ENCODE measurements at regions not wholly inside any gene's neighbourhood (a gene's known extent, or its start where the extent isn't known, plus 50 kb on each side); places are given as distances from the start of the nearest gene placed in this dataset.

DNA sequence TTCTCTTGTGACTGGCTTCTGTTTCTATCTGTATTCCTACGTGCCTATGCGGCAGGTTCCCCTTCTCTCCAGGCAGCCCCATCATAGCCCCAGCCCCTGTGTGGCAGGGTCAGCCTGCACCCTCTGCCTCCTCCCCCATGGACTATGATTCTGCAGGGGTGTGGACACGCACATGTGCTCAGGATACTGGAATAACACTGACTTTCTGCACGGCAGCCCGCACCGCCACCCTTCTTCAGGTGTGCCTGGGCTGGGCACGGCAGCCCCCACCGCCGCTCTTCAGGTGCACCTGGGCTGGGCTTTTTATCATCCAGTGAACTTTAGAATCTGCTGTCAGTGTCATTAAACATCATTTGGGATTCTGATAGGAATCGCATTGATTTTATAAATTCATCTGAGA is 202.6 kb upstream of the PPP2R2D start:
- Mint-ChIP-seq H3K4me3 (no peak overlapping the region), H3K27me3 (peaks cover 0 to 28% (median 13%) of the 10 kb centered on the region in 5 donors), H3K27ac (no peak overlapping the region), H3K4me1 (no peaks in the 10 kb centered on the region), H3K9me3 (peaks cover 0 to 3% (median 0%) of the 10 kb centered on the region in 11 donors), H3K36me3 (no peaks in the 10 kb centered on the region)
- no peak for DNase-seq
- Histone ChIP-seq H3K27ac (ENCODE audit: low read depth, low read length) (no peak overlapping the region), H3K36me3 (ENCODE audit: control insufficient read depth in 2 of 3, insufficient read depth in 3 of 3, low read length in 3 of 3) (no peaks in the 10 kb centered on the region), H3K27me3 (ENCODE audit: control insufficient read depth in 2 of 2, insufficient read depth in 2 of 2, low read length in 2 of 2) (no peaks in the 10 kb centered on the region), H3K9me3 (ENCODE audit: control insufficient read depth in 2 of 3, low read length in 3 of 3) (no peaks in the 10 kb centered on the region), H3K4me3 (ENCODE audit: low read length) (no peak overlapping the region), H3K4me1 (ENCODE audit: control insufficient read depth in 2 of 2, insufficient read depth in 2 of 2, low read length in 2 of 2) (no peaks in the 10 kb centered on the region)
- CTCF ChIA-PET, result no interaction called here
- POLR2A ChIA-PET, result no interaction called here
- ATAC-seq, result no peak
- intact Hi-C loops (cut with micrococcal nuclease), result no loop called here

DNA sequence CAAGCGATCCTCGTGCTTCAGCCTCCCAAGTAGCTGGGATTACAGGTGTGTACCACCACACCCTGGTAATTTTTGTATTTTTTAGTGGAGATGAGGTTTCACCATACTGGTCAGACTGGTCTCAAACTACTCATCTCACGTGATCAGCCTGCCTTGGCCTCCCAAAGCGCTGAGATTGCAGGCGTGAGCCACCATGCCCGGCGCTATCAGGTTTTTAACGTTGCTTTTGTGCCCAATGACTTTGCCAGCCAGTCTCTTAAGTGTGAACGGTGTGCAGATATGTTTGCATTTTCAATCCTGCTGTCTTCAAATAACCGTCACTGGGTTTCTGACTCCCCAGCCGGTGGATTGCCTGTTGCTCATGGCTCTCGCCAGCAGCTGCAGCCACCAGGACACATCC is 201.8 kb upstream of the PPP2R2D start:
- Histone ChIP-seq H3K4me3 (ENCODE audit: low read length) (no peak overlapping the region), H3K9me3 (ENCODE audit: control insufficient read depth in 2 of 3, low read length in 3 of 3) (no peaks in the 10 kb centered on the region), H3K36me3 (ENCODE audit: control insufficient read depth in 2 of 3, insufficient read depth in 3 of 3, low read length in 3 of 3) (no peaks in the 10 kb centered on the region), H3K27me3 (ENCODE audit: control insufficient read depth in 2 of 2, insufficient read depth in 2 of 2, low read length in 2 of 2) (no peaks in the 10 kb centered on the region), H3K27ac (ENCODE audit: low read depth, low read length) (no peak overlapping the region), H3K4me1 (ENCODE audit: control insufficient read depth in 2 of 2, insufficient read depth in 2 of 2, low read length in 2 of 2) (no peaks in the 10 kb centered on the region)
- H3K36me3 Mint-ChIP-seq, result no peaks in the 10 kb centered on the region
- H3K27ac Mint-ChIP-seq, result no peak overlapping the region
- ChIA-PET POLR2A (no interaction called here), CTCF (no interaction called here)
- H3K9me3 Mint-ChIP-seq, result peaks cover 0 to 3% (median 0%) of the 10 kb centered on the region in 11 donors
- ATAC-seq (no peak), DNase-seq (no peak)
- intact Hi-C loops (cut with micrococcal nuclease), result no loop called here
- no peaks in the 10 kb centered on the region for H3K4me1 Mint-ChIP-seq
- peaks cover 0 to 34% (median 15%) of the 10 kb centered on the region in 5 donors for H3K27me3 Mint-ChIP-seq
- no peak overlapping the region for H3K4me3 Mint-ChIP-seq

DNA sequence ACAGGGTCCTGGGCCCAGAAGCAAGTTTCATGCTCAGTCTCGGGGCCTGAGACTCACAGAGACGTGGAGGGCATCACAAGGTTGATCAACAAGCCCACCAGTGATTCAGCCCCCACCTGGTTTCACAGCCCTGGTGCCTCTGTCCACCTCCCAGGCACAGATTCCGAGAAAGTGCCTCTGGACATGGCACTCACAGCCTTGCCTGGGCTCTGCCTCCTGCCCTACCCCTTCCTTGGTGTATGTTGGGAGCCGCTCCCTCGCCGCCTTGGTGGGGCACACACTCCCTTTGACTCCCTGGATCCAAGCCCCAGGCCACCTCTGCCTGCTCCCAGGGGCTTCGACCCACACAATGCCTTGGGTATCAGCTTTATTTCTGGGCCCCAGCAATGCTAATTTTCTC is 200.8 kb upstream of the PPP2R2D start:
- no peaks in the 10 kb centered on the region for H3K36me3 ChIP-seq (ENCODE audit: control insufficient read depth in 2 of 3, insufficient read depth in 3 of 3, low read length in 3 of 3)
- H3K27me3 Mint-ChIP-seq, result peaks cover 0 to 39% (median 14%) of the 10 kb centered on the region in 5 donors
- DNase-seq, result no peak
- CTCF ChIA-PET, result no interaction called here
- no peak overlapping the region for H3K4me3 ChIP-seq (ENCODE audit: low read length)
- no peaks in the 10 kb centered on the region for H3K4me1 ChIP-seq (ENCODE audit: control insufficient read depth in 2 of 2, insufficient read depth in 2 of 2, low read length in 2 of 2)
- intact Hi-C loops (cut with micrococcal nuclease), result no loop called here
- POLR2A ChIA-PET, result no interaction called here
- no peaks in the 10 kb centered on the region for H3K9me3 ChIP-seq (ENCODE audit: control insufficient read depth in 2 of 3, low read length in 3 of 3)
- H3K9me3 Mint-ChIP-seq, result peaks cover 0 to 4% (median 0%) of the 10 kb centered on the region in 11 donors
- no peaks in the 10 kb centered on the region for H3K27me3 ChIP-seq (ENCODE audit: control insufficient read depth in 2 of 2, insufficient read depth in 2 of 2, low read length in 2 of 2)
- H3K4me3 Mint-ChIP-seq, result no peak overlapping the region
- H3K4me1 Mint-ChIP-seq, result no peaks in the 10 kb centered on the region
- ATAC-seq, result no peak
- H3K36me3 Mint-ChIP-seq, result no peaks in the 10 kb centered on the region
- no peak overlapping the region for H3K27ac ChIP-seq (ENCODE audit: low read depth, low read length)
- peak overlapping the region in 1 of 9 donors; percentile 21 for H3K27ac Mint-ChIP-seq

DNA sequence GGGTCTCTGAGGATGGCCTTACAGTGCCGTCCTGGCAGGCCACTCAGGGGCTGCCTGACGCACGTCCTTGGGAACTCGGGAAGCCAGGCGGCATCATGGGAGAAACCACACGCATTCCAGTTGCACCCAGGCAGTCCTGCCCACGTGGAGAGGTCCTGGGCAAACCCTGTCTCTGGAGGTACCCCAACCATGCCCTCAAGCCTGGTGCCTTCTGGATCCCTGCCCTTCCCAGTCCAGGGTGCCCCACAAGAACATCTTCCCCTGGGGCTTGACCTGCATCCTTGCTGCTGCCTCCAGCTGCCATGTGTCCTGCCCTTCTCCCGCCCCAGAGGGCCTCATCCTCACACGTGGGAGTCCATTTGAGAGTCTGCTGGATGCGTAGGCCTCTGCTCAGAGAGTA is 200.3 kb upstream of the PPP2R2D start:
- Histone ChIP-seq H3K9me3 (ENCODE audit: control insufficient read depth in 2 of 3, low read length in 3 of 3) (no peaks in the 10 kb centered on the region), H3K27ac (ENCODE audit: low read depth, low read length) (no peak overlapping the region), H3K27me3 (ENCODE audit: control insufficient read depth in 2 of 2, insufficient read depth in 2 of 2, low read length in 2 of 2) (no peaks in the 10 kb centered on the region), H3K4me3 (ENCODE audit: low read length) (no peak overlapping the region), H3K36me3 (ENCODE audit: control insufficient read depth in 2 of 3, insufficient read depth in 3 of 3, low read length in 3 of 3) (no peaks in the 10 kb centered on the region), H3K4me1 (ENCODE audit: control insufficient read depth in 2 of 2, insufficient read depth in 2 of 2, low read length in 2 of 2) (no peaks in the 10 kb centered on the region)
- Mint-ChIP-seq H3K4me1 (no peaks in the 10 kb centered on the region), H3K27ac (no peak overlapping the region), H3K27me3 (peaks cover 0 to 39% (median 14%) of the 10 kb centered on the region in 5 donors), H3K9me3 (peaks cover 0 to 4% (median 0%) of the 10 kb centered on the region in 11 donors), H3K4me3 (no peak overlapping the region), H3K36me3 (no peaks in the 10 kb centered on the region)
- ATAC-seq, result no peak
- POLR2A ChIA-PET, result no interaction called here
- DNase-seq, result no peak
- intact Hi-C loops (cut with micrococcal nuclease), result no loop called here
- CTCF ChIA-PET, result no interaction called here

DNA sequence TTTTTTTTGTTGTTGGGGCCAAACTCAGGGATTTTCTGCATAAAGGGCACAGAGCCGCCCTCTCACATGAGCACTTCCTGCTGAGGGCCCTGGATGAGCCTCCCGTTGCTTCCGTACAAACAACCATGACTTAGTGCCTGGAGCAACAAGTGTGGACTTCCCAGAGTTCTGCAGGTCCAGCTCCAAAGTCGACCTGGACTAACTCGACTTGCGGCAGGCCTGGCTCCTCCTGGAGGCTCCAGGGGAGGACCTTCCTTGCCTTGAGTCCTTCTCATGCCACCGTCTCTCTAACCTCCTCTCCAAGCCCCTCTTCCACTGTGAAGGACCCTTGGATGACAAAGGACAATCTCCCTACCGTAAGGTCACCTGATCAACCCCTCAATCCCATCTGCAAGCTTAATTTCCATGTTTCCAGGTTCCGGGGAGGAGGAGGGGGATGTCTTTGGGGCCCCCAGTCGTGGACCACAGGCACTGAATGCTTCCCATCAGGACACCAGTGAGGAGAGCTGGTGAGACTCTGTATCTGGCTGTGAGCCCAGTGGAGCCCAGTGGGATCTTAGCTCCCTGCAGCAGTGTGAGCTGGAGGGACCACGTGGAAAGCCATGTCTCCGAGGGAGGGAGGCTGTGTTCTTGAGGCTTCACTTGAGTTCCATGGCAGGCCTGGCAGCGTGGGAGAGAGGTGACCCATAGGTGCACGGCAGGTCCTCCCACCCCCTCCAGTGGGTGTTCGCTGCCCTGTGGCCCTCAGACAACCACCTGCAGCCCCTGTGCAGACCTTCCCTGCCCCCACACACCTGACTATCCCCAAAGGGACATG is 199.5 kb upstream of the PPP2R2D start:
- Mint-ChIP-seq H3K4me1 (no peaks in the 10 kb centered on the region), H3K4me3 (no peak overlapping the region), H3K9me3 (peaks cover 0 to 4% (median 1%) of the 10 kb centered on the region in 11 donors), H3K27ac (no peak overlapping the region), H3K36me3 (no peaks in the 10 kb centered on the region), H3K27me3 (peaks cover 0 to 39% (median 14%) of the 10 kb centered on the region in 5 donors)
- Histone ChIP-seq H3K4me1 (ENCODE audit: control insufficient read depth in 2 of 2, insufficient read depth in 2 of 2, low read length in 2 of 2) (no peaks in the 10 kb centered on the region), H3K9me3 (ENCODE audit: control insufficient read depth in 2 of 3, low read length in 3 of 3) (no peaks in the 10 kb centered on the region), H3K27me3 (ENCODE audit: control insufficient read depth in 2 of 2, insufficient read depth in 2 of 2, low read length in 2 of 2) (no peaks in the 10 kb centered on the region), H3K4me3 (ENCODE audit: low read length) (no peak overlapping the region), H3K36me3 (ENCODE audit: control insufficient read depth in 2 of 3, insufficient read depth in 3 of 3, low read length in 3 of 3) (no peaks in the 10 kb centered on the region), H3K27ac (ENCODE audit: low read depth, low read length) (no peak overlapping the region)
- POLR2A ChIA-PET, result no interaction called here
- DNase-seq (no peak), ATAC-seq (no peak)
- intact Hi-C loops (cut with micrococcal nuclease), result no loop called here
- CTCF ChIA-PET, result no interaction called here

DNA sequence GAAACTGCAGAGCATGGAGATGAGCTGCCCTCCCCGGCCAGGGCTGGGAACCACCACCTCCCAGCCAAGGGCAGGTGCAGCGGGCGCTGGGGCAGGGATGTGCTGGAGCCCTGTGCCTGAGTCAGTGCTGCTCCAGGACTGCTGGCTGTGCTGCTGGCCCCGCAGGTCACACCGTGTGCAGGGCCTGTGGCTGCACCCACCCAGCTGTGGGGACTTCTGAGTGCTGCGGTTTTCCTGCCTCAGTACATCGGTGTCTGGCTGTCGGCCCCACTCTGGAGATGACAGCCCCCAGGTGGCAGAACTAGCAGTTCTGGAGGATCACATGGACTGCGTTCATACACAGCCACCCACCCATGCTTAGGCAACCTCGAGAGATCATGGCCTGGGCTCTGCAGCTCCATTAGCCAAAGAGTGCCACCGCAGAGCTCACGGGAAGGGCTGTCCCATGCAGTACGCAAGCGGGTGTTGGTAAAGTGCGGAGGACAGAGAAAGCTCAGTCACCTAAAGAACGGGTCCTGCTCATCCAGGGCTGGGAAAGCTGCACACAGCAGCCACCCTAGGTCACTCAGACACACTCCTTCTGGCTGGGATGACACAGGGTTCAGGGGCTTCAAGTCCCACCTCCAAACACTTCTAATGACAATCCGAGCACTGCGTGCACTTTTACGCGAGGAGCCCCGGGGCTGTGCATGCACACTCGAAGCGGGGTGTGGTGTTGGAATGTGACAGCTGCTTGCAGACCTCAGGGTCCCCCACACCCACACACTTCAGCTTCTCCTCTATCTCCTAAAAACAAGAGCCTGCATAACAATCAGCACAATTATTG is 198.1 kb upstream of the PPP2R2D start:
- Histone ChIP-seq H3K27me3 (ENCODE audit: control insufficient read depth in 2 of 2, insufficient read depth in 2 of 2, low read length in 2 of 2) (no peaks in the 10 kb centered on the region), H3K36me3 (ENCODE audit: control insufficient read depth in 2 of 3, insufficient read depth in 3 of 3, low read length in 3 of 3) (no peaks in the 10 kb centered on the region), H3K27ac (ENCODE audit: low read depth, low read length) (no peak overlapping the region), H3K9me3 (ENCODE audit: control insufficient read depth in 2 of 3, low read length in 3 of 3) (no peaks in the 10 kb centered on the region), H3K4me1 (ENCODE audit: control insufficient read depth in 2 of 2, insufficient read depth in 2 of 2, low read length in 2 of 2) (no peaks in the 10 kb centered on the region), H3K4me3 (ENCODE audit: low read length) (no peak overlapping the region)
- intact Hi-C loops (cut with micrococcal nuclease), result no loop called here
- DNase-seq (no peak), ATAC-seq (no peak)
- no peak overlapping the region for H3K4me3 Mint-ChIP-seq
- H3K27me3 Mint-ChIP-seq, result peaks cover 0 to 48% (median 14%) of the 10 kb centered on the region in 5 donors
- no peaks in the 10 kb centered on the region for H3K36me3 Mint-ChIP-seq
- H3K4me1 Mint-ChIP-seq, result no peaks in the 10 kb centered on the region
- ChIA-PET POLR2A (no interaction called here), CTCF (no interaction called here)
- peaks cover 0 to 17% (median 9%) of the 10 kb centered on the region in 11 donors for H3K9me3 Mint-ChIP-seq
- H3K27ac Mint-ChIP-seq, result no peak overlapping the region
